DND-41 (cell line): ENCODE measurements at regions not wholly inside any gene's neighbourhood (a gene's known extent, or its start where the extent isn't known, plus 50 kb on each side); places are given as distances from the start of the nearest gene placed in this dataset.

Experiments used
- CTCF ChIP-seq: IDR thresholded peaks from 2 replicates; pipeline ENCODE4 v1.5.1; 2012; ENCODE audit warnings: borderline replicate concordance, low read length, moderate library complexity, mild to moderate bottlenecking; ENCODE audit not compliant: poor library complexity, severe bottlenecking; ENCODE audit errors: extremely low read depth
- EZH2 ChIP-seq: IDR thresholded peaks from 3 replicates; pipeline ENCODE4 v1.6.1; 2012; ENCODE audit warnings: borderline replicate concordance, low read depth, mild to moderate bottlenecking, moderate library complexity, low read length, inconsistent platforms; ENCODE audit not compliant: severe bottlenecking

GRCh38 chr5:6843335-6843734 is 130.1 kb downstream of the TENT4A start:
- TF ChIP-seq CTCF (no peak), EZH2 (no peak)
